Left forelimb (tissue), 1 donor: ENCODE measurements at regions not wholly inside any gene's neighbourhood (a gene's known extent, or its start where the extent isn't known, plus 50 kb on each side); places are given as distances from the start of the nearest gene placed in this dataset.
"Not testable (repeated sequence)": the region's sequence is repeated elsewhere in the genome, so short reads cannot be mapped to it uniquely, and the experiment has no call there.

ENCODE experiments used
- DNase-seq: peaks from one replicate; pipeline ENCODE4 v3.0.0-alpha.2; 2018; ENCODE audit warnings: low spot score

GRCh38 chr22:11628651-11629511 is 3899.1 kb upstream of the OR11H1 start:
- DNase-seq, result no peak

DNA sequence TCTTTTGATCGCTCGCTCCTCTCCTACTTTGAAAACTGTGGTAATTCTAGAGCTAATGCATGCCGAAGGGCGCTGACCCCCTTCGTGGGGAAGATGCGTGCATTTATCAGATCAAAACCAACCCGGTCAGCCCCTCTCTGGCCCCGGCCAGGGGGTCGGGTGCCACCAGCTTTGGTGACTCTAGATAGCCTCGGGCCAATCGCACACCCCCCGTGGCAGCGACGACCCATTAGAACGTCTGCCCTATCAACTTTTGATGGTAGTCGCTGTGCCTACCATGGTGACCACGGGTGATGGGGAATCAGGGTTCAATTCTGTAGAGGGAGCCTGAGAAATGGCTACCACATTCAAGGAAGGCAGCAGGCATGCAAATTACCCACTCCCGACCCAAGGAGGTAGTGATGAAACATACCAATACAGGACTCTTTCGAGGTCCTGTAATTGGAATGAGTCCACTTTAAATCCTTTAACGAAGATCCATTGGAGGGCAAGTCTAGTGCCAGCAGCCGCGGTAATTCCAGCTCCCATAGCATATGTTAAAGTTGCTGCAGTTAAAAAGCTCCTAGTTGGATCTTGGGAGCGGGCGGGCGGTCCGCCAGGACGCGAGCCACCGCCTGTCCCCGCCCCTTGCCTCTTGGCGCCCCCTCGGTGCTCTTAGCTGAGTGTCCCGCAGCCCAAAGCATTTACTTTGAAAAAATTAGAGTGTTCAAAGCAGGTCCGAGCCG is 3898.2 kb upstream of the OR11H1 start:
- DNase-seq, result no peak

- not testable (repeated sequence) for DNase-seq
Measured at GRCh38 chr22:11630386-11631084, 3897.5 kb upstream of the OR11H1 start.
